Left ventricle myocardium inferior (tissue), 1 donor: ENCODE measurements at regions not wholly inside any gene's neighbourhood (a gene's known extent, or its start where the extent isn't known, plus 50 kb on each side); places are given as distances from the start of the nearest gene placed in this dataset.

Experiments
- DNase-seq: peaks from one replicate; pipeline ENCODE4 v3.0.0-alpha.2; 2020
- H3K27ac ChIP-seq: fragments of 200-600 bp; replicated peaks from 2 replicates; pipeline ENCODE4 v1.8.0; 2021
- H3K27me3 ChIP-seq: fragments of 200-600 bp; 2 replicates; pipeline ENCODE4 v1.8.0; 2021; ENCODE audit warnings: low read depth
- H3K36me3 ChIP-seq: fragments of 200-600 bp; 2 replicates; pipeline ENCODE4 v1.8.0; 2021
- H3K4me1 ChIP-seq: fragments of 200-600 bp; 2 replicates; pipeline ENCODE4 v1.8.0; 2021
- H3K4me3 ChIP-seq: fragments of 200-600 bp; 2 replicates; pipeline ENCODE4 v1.8.0; 2021; ENCODE audit warnings: mild to moderate bottlenecking, moderate library complexity
- H3K9me3 ChIP-seq: fragments of 200-600 bp; replicated peaks from 2 replicates; pipeline ENCODE4 v1.8.0; 2021
- intact Hi-C: fragments of 100-400 bp; cut with micrococcal nuclease; formaldehyde crosslinking; loops from one replicate; pipeline ENCODE4 v1.11.0; 2022
- TF ChIP-seq, protein P1 (sequence below): fragments of 200-600 bp; IDR thresholded peaks from 2 replicates; pipeline ENCODE4 v1.8.0; 2021; ENCODE audit warnings: antibody characterized with exemption, mild to moderate bottlenecking, borderline replicate concordance
- donor health status: DM: no; HTN: yes; CAD: no; lungs with severe emphysema.

GRCh38 chr7:46669028-46669427 lies 748.0 kb upstream of the IGFBP3 start:
- no peak overlapping the region for H3K4me3 ChIP-seq
- TF ChIP-seq, protein P1, sequence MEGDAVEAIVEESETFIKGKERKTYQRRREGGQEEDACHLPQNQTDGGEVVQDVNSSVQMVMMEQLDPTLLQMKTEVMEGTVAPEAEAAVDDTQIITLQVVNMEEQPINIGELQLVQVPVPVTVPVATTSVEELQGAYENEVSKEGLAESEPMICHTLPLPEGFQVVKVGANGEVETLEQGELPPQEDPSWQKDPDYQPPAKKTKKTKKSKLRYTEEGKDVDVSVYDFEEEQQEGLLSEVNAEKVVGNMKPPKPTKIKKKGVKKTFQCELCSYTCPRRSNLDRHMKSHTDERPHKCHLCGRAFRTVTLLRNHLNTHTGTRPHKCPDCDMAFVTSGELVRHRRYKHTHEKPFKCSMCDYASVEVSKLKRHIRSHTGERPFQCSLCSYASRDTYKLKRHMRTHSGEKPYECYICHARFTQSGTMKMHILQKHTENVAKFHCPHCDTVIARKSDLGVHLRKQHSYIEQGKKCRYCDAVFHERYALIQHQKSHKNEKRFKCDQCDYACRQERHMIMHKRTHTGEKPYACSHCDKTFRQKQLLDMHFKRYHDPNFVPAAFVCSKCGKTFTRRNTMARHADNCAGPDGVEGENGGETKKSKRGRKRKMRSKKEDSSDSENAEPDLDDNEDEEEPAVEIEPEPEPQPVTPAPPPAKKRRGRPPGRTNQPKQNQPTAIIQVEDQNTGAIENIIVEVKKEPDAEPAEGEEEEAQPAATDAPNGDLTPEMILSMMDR: no peak
- no peak for DNase-seq
- intact Hi-C loops: no loop called here
- H3K27ac ChIP-seq: no peak overlapping the region
- H3K27me3 ChIP-seq: no peaks in the 10 kb centered on the region
- no peaks in the 10 kb centered on the region for H3K4me1 ChIP-seq
- H3K36me3 ChIP-seq: no peaks in the 10 kb centered on the region
- peaks cover 16% of the 10 kb centered on the region for H3K9me3 ChIP-seq

DNA sequence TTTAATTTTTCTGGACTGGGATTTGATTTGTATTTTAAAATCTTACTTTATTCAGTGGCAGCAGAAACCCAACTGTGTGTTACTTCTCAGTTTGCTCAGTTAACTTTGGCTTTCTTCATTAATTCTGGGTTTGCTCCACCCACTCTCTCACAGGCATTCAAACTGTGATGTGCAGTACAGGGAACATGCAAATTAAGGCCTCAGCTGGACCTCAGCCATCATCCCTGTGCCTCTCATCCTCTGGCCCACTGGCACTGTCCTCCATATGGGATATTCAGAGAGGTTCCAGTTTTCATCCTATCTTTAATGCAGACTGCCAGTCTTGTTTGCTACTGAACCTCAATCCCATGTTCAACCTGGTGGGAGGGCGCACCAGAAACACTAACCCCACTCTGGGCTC lies 743.4 kb upstream of the IGFBP3 start:
- no peak overlapping the region for H3K4me3 ChIP-seq
- no peaks in the 10 kb centered on the region for H3K36me3 ChIP-seq
- no peaks in the 10 kb centered on the region for H3K4me1 ChIP-seq
- H3K27ac ChIP-seq: no peak overlapping the region
- intact Hi-C loops: no loop called here
- TF ChIP-seq, protein P1: no peak
- peaks cover 16% of the 10 kb centered on the region for H3K9me3 ChIP-seq
- no peaks in the 10 kb centered on the region for H3K27me3 ChIP-seq
- no peak for DNase-seq

GRCh38 chr7:46663025-46663424 lies 742.0 kb upstream of the IGFBP3 start:
- TF ChIP-seq, protein P1: no peak
- Histone ChIP-seq H3K9me3 (peaks cover 15% of the 10 kb centered on the region), H3K27me3 (no peaks in the 10 kb centered on the region), H3K4me3 (no peak overlapping the region), H3K36me3 (no peaks in the 10 kb centered on the region), H3K4me1 (no peaks in the 10 kb centered on the region), H3K27ac (no peak overlapping the region)
- DNase-seq: no peak
- intact Hi-C loops: no loop called here

DNA sequence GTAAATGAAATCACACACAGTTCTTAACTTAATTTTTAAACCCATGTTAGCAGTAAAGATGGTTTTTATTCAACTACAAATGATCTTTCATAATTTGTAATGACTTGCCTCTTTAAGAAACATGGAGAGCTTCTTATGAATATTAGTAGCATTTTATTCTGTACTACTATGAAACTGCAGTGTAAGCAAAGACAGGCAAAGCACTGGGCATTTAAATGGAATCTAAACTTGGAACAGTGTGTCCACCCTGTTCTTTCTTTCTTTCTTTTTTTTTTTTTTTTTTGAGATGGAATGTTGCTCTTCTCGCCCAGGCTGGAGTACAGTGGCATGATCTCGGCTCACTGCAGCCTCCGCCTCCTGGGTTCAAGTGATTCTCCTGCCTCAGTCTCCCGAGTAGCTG lies 740.4 kb upstream of the IGFBP3 start:
- Histone ChIP-seq H3K27me3 (no peaks in the 10 kb centered on the region), H3K36me3 (no peaks in the 10 kb centered on the region), H3K27ac (no peak overlapping the region), H3K4me1 (no peaks in the 10 kb centered on the region), H3K4me3 (no peak overlapping the region), H3K9me3 (peaks cover 4% of the 10 kb centered on the region)
- DNase-seq: no peak
- TF ChIP-seq, protein P1: no peak
- intact Hi-C loops: no loop called here

DNA sequence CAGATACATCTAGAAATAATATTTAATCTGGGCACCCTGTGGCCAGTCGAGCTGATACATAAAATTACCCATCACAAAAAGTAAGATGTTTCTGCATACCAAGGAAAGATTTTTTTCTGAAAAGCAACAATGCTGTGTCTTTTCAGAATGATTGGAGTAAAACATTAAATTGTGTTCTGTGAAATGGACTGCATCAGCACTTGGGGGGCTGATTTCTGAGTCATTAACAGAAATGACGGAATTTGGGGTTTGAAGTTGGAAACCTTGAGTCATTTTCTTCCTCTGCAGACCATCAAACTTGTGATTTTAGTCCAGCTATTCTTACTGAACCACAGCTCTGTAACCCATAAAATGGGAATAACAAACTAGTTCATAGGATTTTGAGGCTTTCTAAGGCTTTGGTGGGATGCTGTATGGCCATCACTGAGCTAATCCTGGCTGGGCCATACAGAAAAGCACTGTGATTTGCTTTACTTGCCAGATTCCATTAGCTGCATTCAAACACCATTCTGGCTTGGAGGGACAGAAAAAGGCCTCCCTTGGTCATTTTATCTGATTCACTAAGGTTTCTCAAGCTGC lies 739.4 kb upstream of the IGFBP3 start:
- no peak for DNase-seq
- H3K36me3 ChIP-seq: no peaks in the 10 kb centered on the region
- no peaks in the 10 kb centered on the region for H3K4me1 ChIP-seq
- TF ChIP-seq, protein P1: no peak
- H3K27me3 ChIP-seq: no peaks in the 10 kb centered on the region
- no peaks in the 10 kb centered on the region for H3K9me3 ChIP-seq
- no peak overlapping the region for H3K4me3 ChIP-seq
- no peak overlapping the region for H3K27ac ChIP-seq
- intact Hi-C loops: no loop called here
